GM21423 (cell line): ENCODE measurements at regions not wholly inside any gene's neighbourhood (a gene's known extent, or its start where the extent isn't known, plus 50 kb on each side); places are given as distances from the start of the nearest gene placed in this dataset.

Source experiments
- ATAC-seq: cut with Tn5 transposase; IDR thresholded peaks from one replicate; pipeline ENCODE4 v1.9.1; 2021; ENCODE audit warnings: mild to moderate bottlenecking, moderate library complexity; ENCODE audit not compliant: unreplicated experiment

DNA sequence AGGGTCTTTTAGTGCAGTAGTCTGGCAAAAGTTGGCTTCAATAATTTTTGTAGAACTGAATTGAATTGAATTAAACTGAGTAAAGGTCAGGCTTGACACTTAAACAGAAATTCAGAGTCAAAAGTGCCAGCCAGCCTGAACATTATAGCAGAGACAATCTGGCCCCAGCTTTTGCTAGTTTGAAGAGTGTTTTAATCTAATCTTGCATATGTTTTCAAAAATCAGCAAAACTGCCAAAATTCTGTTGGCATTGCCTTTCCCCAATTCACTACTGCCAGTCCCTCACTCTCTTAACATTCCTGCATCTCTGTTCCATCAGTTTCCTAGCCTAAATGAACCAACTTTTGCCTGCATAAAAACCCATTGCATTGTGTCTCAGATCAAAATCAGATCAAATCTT lies 403.8 kb downstream of the NUF2 start:
- ATAC-seq, result no peak

DNA sequence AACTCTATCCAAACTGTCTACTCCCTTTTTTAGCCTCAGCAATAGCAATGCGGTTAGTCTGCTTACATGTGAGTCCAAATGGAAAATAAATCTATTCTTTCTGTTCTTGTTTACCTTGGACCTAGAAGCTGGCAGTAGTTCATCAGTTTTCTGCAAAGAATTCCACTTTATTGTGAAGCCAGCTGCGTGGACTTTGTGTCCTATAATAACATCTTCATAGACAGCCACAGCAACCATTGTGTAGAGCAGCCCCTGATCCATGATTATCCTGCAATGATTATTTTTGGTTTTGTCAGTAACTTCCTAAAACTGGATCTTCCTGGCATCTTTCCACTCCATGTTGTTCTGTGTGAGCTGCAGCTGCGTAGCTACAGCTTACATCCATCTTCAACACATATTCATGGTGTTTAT lies 408.7 kb downstream of the NUF2 start:
- ATAC-seq, result no peak

DNA sequence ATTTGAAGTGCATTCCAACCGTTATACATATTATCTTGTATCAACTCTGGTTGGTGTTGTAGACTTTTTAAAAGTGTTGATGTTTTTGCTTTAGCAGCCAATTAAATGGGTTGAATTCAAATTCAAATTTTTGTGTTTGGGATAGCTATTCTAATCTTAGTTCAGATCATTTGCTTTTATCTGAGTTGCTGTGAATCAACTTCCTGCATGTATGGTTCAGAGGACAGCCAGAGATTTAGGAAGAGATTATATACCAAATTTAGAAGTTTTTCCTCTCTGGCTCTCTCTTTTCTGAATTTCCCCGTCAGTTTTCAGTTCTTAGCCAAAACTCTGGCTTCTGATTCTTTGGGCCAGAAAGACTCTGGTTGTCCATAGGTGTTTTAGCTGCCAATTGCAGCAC lies 415.5 kb downstream of the NUF2 start:
- ATAC-seq, result no peak

- ATAC-seq, result no peak
These were observed 422.6 kb downstream of the NUF2 start for GRCh38 chr1:163744301-163744887.

DNA sequence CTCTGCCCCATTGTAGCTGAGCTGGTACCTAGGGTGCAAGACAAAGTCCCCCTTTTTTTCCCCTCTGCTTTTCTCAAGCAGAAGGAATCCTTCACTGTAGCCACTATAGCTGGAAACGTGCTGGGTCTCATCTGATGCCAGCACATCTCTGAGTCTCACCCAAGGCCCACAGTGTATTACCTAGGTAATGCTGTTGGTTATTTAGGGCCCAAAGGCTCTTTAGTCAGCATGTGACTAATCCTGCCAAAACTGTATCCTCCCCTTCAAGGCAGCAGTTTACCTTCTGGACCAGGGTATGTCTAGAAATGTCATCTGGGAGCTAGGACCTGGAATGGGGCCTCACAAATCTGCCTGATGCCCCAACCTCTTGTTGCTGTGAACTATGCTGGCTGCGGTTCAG lies 423.4 kb downstream of the NUF2 start:
- no peak for ATAC-seq

DNA sequence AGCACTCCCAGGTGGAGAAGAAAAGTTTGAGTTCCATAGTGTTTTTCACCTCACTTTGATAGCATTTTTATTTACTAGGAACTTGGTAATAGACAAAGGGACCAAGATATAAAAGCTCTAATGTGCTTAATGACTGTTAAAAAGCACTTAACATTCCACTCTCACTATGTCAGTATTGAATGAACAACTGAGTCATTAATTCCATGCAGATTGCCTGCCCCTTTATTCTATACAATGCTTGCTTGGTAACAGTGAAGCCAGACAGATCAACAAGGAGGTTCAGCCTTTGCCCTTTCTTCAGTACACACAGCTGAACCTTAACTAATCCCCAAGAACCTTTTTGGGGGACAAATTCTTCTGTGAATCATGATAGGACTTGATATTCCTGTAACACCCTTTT lies 425.5 kb downstream of the NUF2 start:
- ATAC-seq, result no peak

DNA sequence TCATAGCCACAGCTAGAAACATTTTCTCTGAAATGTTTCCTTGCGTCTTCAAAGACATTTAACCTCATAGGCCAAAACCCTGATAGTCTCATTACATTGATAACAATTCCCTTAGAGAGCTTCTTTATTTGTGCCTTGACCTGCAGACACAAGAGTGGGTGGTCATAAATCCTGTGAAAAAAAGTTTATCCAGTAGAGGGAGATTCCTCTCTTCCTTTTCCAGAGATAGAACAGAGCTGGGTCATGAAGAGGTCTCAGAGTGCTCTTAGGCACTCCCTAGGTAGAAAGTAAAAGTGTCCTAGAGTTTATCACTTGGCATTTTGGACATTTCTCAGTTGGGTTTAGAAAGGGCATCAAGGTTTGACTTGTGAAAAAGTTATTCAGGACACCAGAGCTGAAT lies 426.1 kb downstream of the NUF2 start:
- no peak for ATAC-seq

DNA sequence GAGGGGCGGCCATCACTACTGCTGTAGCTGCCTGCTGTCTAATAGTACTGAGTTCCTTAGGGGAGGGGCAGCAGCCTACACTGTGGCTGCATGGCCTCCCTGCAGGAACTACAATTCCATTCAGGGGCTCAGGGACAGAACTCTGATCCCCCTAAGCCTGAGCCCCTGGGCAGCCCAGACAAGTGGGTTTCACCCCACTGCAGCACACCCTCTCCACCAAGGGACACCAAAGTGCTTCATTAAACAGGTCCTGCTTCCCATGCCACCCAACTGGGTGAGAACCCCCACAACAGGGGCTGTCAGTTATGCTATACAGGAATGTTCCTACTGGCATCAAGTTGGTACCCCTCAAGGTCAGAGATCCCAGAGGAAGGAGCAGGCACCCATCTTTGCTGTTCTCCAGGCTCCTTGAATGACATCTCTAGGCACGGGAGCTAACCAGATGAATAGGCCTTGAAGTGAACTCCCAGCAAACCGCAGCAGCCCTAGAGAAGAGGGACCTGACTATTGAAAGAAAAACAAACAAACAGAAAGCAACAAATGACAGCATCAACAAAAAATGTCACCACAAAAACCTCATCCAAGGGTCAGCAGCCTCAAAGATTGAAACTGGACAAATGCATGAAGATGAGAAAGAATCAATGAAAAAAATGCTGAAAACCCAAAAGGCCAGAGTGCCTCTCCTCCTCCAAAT lies 437.4 kb downstream of the NUF2 start:
- ATAC-seq, result no peak

- no peak for ATAC-seq
These were observed 440.1 kb downstream of the NUF2 start for GRCh38 chr1:163761898-163762297.

GRCh38 chr1:163766257-163766918 lies 444.6 kb downstream of the NUF2 start:
- no peak for ATAC-seq

DNA sequence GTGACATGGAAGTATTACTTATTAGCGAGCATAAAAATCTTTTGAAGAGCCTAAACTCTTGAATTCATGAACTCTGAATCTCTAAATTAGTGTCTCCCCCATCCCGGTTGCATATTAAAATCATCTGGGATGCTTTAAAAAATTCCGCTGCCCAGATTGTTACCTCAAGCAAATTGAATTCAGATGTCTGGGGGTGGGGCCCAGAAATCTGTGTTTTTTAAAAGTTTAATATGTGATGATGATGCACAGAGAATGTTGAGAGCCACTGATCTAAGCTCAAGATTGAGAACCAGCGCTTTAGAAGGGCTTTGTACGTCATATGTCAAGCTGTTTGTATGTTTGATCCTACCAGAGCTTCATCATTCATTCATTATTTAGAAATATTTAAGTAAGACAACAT lies 446.8 kb downstream of the NUF2 start:
- no peak for ATAC-seq

DNA sequence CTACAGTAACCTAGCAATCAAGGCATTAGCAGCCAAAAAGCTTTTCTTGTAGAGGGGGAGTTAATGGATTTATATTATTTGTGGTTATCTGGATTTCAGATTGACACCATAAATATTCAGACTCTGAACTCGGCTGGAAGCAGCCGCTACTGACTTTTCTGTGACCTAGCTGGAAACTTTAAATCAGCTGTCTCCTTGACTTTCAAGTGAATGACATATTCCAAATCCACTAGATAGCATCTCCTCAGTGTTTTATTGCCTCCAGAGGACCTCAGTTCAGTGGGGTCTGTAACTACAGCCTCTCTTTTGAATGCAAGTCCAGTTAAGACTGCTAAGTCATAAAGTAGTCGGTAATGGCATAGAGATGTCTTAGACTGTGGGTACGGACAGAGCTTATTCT lies 448.5 kb downstream of the NUF2 start:
- no peak for ATAC-seq

DNA sequence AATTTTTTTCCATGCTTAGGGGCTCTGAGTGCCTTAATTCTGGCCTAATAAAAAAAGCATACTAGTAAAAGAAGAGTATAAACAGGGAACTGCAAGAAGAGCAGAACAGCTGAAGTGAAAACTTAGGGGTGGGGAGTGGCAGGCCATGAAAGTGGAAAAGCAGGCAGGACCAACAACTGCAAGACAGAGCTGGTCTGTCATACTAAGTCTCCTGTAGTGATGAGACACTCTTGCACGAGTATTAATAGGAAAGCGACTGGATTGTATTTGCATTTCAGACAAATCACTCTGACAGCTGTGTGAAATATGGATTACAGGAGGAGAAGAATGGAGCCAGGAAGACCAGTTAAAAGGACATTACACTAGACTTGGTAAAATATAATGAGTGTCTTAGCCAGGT lies 449.9 kb downstream of the NUF2 start:
- no peak for ATAC-seq

DNA sequence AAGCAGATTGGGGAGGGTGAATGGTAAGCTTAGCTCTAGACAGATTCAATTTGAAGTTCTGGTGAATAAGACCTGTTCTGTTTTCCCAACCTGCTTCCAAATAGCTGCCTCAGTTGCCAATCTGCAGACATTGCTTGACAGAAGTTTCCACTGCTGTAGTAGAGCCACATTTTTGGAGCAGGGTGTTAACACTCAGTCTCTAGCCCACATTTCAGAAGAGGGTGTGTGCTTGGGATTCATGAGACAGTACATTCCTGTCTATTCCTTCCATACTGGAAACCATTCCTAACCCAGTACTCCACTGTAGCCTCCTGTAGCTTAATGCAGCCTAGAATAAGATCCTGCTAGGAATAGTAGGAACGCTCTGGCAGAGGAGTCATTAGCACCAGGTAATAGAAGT lies 450.5 kb downstream of the NUF2 start:
- ATAC-seq, result no peak

DNA sequence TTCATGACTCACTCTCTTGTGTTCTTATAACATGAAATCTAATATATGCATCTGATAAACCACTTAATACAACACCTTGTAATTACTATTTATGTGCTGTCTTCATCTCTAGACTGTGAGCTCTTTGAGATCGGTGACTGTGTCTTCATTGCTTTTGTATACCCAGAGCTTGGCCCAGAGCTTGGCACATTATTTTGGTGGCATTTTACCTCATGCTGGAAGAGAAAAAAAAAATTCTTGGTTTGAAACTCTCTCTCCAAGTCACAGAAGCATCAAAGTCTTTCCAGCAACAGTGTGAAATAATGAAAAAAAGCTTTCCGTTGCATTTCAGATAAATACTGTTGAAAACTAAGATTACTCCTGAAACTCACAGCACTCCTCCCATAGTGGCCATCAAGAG lies 451.6 kb downstream of the NUF2 start:
- no peak for ATAC-seq

- no peak for ATAC-seq
These were observed 452.7 kb downstream of the NUF2 start for GRCh38 chr1:163774401-163774945.

DNA sequence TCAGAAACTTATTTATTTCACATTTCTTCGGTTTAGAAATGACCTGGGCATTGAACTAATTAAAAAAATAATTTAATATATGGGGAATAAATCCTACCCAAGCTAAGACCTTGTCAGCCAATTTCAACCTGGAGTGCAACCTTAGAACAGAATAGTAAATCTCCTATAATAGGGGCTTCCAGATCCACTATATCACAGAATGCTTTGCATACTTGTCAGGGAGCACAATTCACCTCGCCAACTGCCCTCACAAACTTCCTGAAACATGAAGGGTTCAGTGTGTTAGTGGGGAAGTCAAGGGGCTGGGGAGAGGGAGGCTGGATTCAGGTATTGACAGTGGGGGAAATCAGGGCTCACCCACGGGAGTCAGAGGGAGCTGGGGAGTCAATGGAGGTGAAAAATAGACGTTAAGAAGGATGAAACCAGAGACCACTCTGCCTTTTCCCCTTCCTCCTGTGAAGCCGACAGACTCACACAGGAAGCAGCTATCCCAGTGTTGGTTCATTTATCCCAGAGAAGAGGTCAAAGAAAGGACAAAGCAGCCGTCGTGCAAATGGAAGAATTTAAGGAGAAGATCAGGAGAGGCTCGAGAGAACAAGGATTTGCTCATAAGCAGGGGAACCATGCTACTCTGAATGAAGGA lies 453.3 kb downstream of the NUF2 start:
- ATAC-seq, result no peak

GRCh38 chr1:163777205-163777604 lies 455.5 kb downstream of the NUF2 start:
- ATAC-seq, result no peak

DNA sequence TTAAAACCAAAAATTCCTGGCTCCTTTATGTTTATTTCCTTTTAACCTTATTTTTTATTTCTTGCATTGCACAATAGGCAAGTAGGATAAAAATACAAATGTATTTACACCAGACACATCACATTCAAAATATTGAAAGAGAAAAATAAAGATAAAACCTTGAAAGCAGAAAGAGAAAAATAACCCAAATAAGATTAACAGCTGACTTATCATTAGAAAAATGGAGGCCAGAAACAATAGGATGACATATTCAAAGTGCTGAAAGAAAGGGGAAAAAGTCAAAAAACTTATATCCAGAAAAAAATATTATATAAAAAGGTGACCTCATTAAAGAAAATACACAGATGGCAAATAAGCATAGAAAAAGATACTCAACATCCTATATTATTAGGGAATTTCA lies 459.4 kb downstream of the NUF2 start:
- ATAC-seq, result no peak

GRCh38 chr1:163785868-163786405 lies 464.2 kb downstream of the NUF2 start:
- no peak for ATAC-seq

GRCh38 chr1:163789911-163790310 lies 468.2 kb downstream of the NUF2 start:
- no peak for ATAC-seq
